Esophagus squamous epithelium (tissue), 5 donors: ENCODE measurements at regions not wholly inside any gene's neighbourhood (a gene's known extent, or its start where the extent isn't known, plus 50 kb on each side); places are given as distances from the start of the nearest gene placed in this dataset.

Source experiments
- DNase-seq: peaks from one replicate; lab custom pipeline; 2025; lab: John Stamatoyannopoulos, UW
- H3K27ac ChIP-seq, 4 donors: fragments of 200-600 bp; sonication (generic); one replicate each; pipeline ENCODE4 v1.5.1; 2016 to 2019; ENCODE audit warnings: mild to moderate bottlenecking in 1 of 4
- H3K27me3 ChIP-seq, 4 donors: fragments of 200-600 bp; sonication (generic); 1 replicate in 3 of 4; 2 replicates in 1 of 4; pipeline versions ENCODE4 v1.5.1 to v1.6.0; 2017 to 2021; ENCODE audit warnings: antibody characterized with exemption in 1 of 4
- H3K36me3 ChIP-seq, 3 donors: fragments of 200-600 bp; sonication (generic); one replicate each; pipeline ENCODE4 v1.5.1; 2016 to 2019
- H3K4me1 ChIP-seq, 3 donors: fragments of 200-600 bp; sonication (generic); one replicate each; pipeline ENCODE4 v1.5.1; 2017 to 2019
- H3K4me3 ChIP-seq, 4 donors: fragments of 200-600 bp; sonication (generic); 1 replicate in 3 of 4; 2 replicates in 1 of 4; pipeline ENCODE4 v1.5.1; 2016 to 2019; ENCODE audit warnings: mild to moderate bottlenecking in 2 of 4, moderate library complexity in 1 of 4
- H3K9me3 ChIP-seq, 3 donors: fragments of 200-600 bp; sonication (generic); one replicate each; pipeline ENCODE4 v1.5.1; 2016 to 2019
- POLR2A ChIP-seq, 4 donors: fragments of 450-650 bp; IDR thresholded peaks; one replicate each; pipeline ENCODE4 v1.6.1; 2017; ENCODE audit warnings: antibody characterized with exemption in 4 of 4, mild to moderate bottlenecking in 4 of 4, moderate library complexity in 3 of 4
- WGBS, 2 donors: methylation state at CpG; one replicate each; pipeline ENCODE4 v1.1.5; 2018; 5-methylcytosine and 5-hydroxymethylcytosine counted together
- intact Hi-C: fragments of 100-400 bp; cut with DNase I; formaldehyde crosslinking; loops from one replicate; pipeline ENCODE4 v1.15.0; 2022
- TF ChIP-seq, protein P1 (sequence below), 6 experiments: fragments of 450-650 bp in 4 of 6; fragments of 200-600 bp in 2 of 6; sonication (generic) in 2 of 6; IDR thresholded peaks; one replicate each; pipeline ENCODE4 v1.5.1; 2016 to 2019; ENCODE audit warnings: antibody characterized with exemption in 6 of 6, mild to moderate bottlenecking in 4 of 6, moderate library complexity in 4 of 6
- donor health status: DM: yes; HTN: yes; CAD: no.

GRCh38 chrX:109312757-109313156 is 169.1 kb downstream of the GUCY2F start:
- intact Hi-C loops, result no loop called here
- no peak for TF ChIP-seq POLR2A (IDR thresholded peaks at IDR 0.05)
- TF ChIP-seq, protein P1, sequence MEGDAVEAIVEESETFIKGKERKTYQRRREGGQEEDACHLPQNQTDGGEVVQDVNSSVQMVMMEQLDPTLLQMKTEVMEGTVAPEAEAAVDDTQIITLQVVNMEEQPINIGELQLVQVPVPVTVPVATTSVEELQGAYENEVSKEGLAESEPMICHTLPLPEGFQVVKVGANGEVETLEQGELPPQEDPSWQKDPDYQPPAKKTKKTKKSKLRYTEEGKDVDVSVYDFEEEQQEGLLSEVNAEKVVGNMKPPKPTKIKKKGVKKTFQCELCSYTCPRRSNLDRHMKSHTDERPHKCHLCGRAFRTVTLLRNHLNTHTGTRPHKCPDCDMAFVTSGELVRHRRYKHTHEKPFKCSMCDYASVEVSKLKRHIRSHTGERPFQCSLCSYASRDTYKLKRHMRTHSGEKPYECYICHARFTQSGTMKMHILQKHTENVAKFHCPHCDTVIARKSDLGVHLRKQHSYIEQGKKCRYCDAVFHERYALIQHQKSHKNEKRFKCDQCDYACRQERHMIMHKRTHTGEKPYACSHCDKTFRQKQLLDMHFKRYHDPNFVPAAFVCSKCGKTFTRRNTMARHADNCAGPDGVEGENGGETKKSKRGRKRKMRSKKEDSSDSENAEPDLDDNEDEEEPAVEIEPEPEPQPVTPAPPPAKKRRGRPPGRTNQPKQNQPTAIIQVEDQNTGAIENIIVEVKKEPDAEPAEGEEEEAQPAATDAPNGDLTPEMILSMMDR (IDR thresholded peaks at IDR 0.05), result no peak
- no peaks in the 10 kb centered on the region for H3K9me3 ChIP-seq
- DNase-seq, result no peak
- no peaks in the 10 kb centered on the region for H3K36me3 ChIP-seq
- H3K4me3 ChIP-seq, result no peak overlapping the region
- 44 to 59% methylated on average over 3 of the region's 3 CpGs for WGBS, 2 donors
- H3K4me1 ChIP-seq, result no peaks in the 10 kb centered on the region
- H3K27me3 ChIP-seq, result peaks cover 0 to 4% (median 0%) of the 10 kb centered on the region in 4 donors
- no peak overlapping the region for H3K27ac ChIP-seq

DNA sequence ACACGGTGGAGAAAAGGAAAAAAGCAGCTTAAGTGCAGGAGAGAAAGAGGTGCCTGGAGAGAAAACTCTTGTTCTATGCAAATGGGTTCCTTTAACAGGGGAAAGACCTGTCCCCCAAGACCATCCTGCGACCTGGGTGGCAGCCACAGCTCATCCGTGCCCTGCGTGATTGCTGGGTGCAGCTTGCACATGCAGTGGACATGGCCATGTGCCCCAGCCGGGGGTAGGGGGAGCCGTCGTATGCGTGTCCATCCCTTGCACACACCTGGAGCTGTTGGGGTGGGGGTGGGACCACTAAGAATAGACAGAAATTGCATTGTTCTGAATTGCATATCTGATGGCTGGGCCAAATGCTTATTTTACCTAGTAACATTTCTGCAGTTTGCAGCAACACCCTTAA is 171.9 kb downstream of the GUCY2F start:
- DNase-seq, result no peak
- no peaks in the 10 kb centered on the region for H3K4me1 ChIP-seq
- H3K27me3 ChIP-seq, result peaks cover 0 to 4% (median 0%) of the 10 kb centered on the region in 4 donors
- no peaks in the 10 kb centered on the region for H3K36me3 ChIP-seq
- no peak overlapping the region for H3K4me3 ChIP-seq
- 70 to 80% methylated on average over 1 to 4 of the region's 8 CpGs for WGBS, 2 donors
- no peaks in the 10 kb centered on the region for H3K9me3 ChIP-seq
- no peak for TF ChIP-seq POLR2A (IDR thresholded peaks at IDR 0.05)
- TF ChIP-seq, protein P1 (IDR thresholded peaks at IDR 0.05), result no peak
- intact Hi-C loops, result no loop called here
- no peak overlapping the region for H3K27ac ChIP-seq

DNA sequence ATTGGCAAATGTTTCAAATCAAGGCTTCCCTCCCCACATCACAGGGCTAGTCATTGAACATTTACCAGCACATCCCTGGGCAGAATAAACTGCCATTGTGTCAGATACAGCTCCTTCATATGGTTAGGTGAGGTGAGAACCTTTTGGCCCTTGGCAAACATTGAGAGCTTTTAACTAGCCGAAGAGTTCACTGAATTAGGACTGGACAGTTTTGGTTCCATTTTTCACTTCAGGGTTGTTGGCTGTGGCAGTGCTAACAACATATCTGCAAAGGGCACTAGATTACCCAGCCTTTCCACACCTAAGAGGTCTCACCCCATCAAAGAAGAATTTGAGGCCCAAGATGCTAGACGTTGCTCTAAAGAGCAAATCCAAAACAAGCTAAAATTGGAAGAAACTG is 180.7 kb downstream of the GUCY2F start:
- WGBS, 2 donors, result 61 to 67% methylated on average over 1 to 2 of the region's 2 CpGs
- no peak overlapping the region for H3K4me3 ChIP-seq
- H3K27me3 ChIP-seq, result no peaks in the 10 kb centered on the region
- H3K36me3 ChIP-seq, result no peaks in the 10 kb centered on the region
- intact Hi-C loops, result no loop called here
- DNase-seq, result no peak
- H3K9me3 ChIP-seq, result no peaks in the 10 kb centered on the region
- no peaks in the 10 kb centered on the region for H3K4me1 ChIP-seq
- H3K27ac ChIP-seq, result no peak overlapping the region
- TF ChIP-seq POLR2A (IDR thresholded peaks at IDR 0.05), result no peak
- TF ChIP-seq, protein P1 (IDR thresholded peaks at IDR 0.05), result no peak

- no peaks in the 10 kb centered on the region for H3K36me3 ChIP-seq
- no peaks in the 10 kb centered on the region for H3K4me1 ChIP-seq
- intact Hi-C loops, result no loop called here
- TF ChIP-seq, protein P1 (IDR thresholded peaks at IDR 0.05), result no peak
- no peak for TF ChIP-seq POLR2A (IDR thresholded peaks at IDR 0.05)
- H3K27me3 ChIP-seq, result no peaks in the 10 kb centered on the region
- 38% methylated on average over 1 of the region's 1 CpG for WGBS, 2 donors
- H3K9me3 ChIP-seq, result no peaks in the 10 kb centered on the region
- DNase-seq, result no peak
- no peak overlapping the region for H3K4me3 ChIP-seq
- H3K27ac ChIP-seq, result no peak overlapping the region
These were observed 181.5 kb downstream of the GUCY2F start for GRCh38 chrX:109300415-109300814.

DNA sequence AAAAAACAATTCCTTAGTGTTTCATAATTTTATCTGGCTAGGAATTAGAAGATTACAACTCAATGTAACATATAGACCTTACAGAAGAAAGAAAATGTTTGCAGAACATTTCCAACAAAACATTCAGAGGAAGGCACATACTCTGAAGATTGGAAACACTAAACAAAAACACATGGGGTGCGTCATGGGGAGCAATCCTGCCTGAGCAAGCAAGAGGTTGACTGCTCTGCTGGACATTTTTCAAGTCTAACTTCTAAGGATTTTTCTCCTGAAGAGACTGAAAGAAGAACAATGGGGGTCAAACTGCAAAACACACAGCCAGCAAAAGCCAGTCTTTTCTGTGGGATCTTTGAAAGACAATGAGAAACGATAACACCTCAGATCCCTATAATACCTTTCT is 182.8 kb downstream of the GUCY2F start:
- Histone ChIP-seq H3K4me1 (no peaks in the 10 kb centered on the region), H3K36me3 (no peaks in the 10 kb centered on the region), H3K27me3 (no peaks in the 10 kb centered on the region), H3K27ac (no peak overlapping the region), H3K4me3 (no peak overlapping the region), H3K9me3 (no peaks in the 10 kb centered on the region)
- WGBS, 2 donors, result 19 to 38% methylated on average over 2 of the region's 2 CpGs
- intact Hi-C loops, result no loop called here
- no peak for DNase-seq
- TF ChIP-seq POLR2A (IDR thresholded peaks at IDR 0.05), result no peak
- TF ChIP-seq, protein P1 (IDR thresholded peaks at IDR 0.05), result no peak
